Liver (tissue), 8 donors: ENCODE measurements at regions not wholly inside any gene's neighbourhood (a gene's known extent, or its start where the extent isn't known, plus 50 kb on each side); places are given as distances from the start of the nearest gene placed in this dataset.

Source experiments
- DNase-seq: peaks from one replicate; pipeline ENCODE4 v3.0.0-alpha.2; 2017; ENCODE audit warnings: low spot score
- H3K27ac ChIP-seq, 2 donors: one replicate each; pipeline ENCODE4 v1.7.0; 2013; ENCODE audit warnings: inconsistent platforms in 2 of 2, low read length in 2 of 2, control low read depth in 1 of 2, low read depth in 1 of 2, mild to moderate bottlenecking in 1 of 2
- H3K27me3 ChIP-seq, 4 donors: one replicate each; pipeline versions ENCODE4 v1.6.1 to v1.7.0; 2013; ENCODE audit warnings: low read length in 3 of 4, inconsistent platforms in 1 of 4, mild to moderate bottlenecking in 1 of 4, moderate library complexity in 1 of 4; ENCODE audit not compliant: control insufficient read depth in 4 of 4, insufficient read depth in 4 of 4
- H3K36me3 ChIP-seq, 4 donors: one replicate each; pipeline versions ENCODE4 v1.6.1 to v1.7.0; 2013; ENCODE audit warnings: low read length in 3 of 4, mild to moderate bottlenecking in 3 of 4, low read depth in 1 of 4, moderate library complexity in 1 of 4; ENCODE audit not compliant: control insufficient read depth in 4 of 4, insufficient read depth in 3 of 4
- H3K4me1 ChIP-seq, 4 donors: one replicate each; pipeline versions ENCODE4 v1.6.1 to v1.7.0; 2013; ENCODE audit warnings: low read length in 3 of 4, mild to moderate bottlenecking in 3 of 4, moderate library complexity in 1 of 4; ENCODE audit not compliant: control insufficient read depth in 4 of 4, insufficient read depth in 4 of 4
- H3K4me3 ChIP-seq, 3 donors: one replicate each; pipeline versions ENCODE4 v1.6.1 to v1.7.0; 2013; ENCODE audit warnings: low read length in 3 of 3, control low read depth in 1 of 3, low read depth in 1 of 3, mild to moderate bottlenecking in 1 of 3
- H3K9ac ChIP-seq, 2 donors: one replicate each; pipeline ENCODE4 v1.7.0; 2013; ENCODE audit warnings: low read length in 2 of 2, mild to moderate bottlenecking in 2 of 2, moderate library complexity in 2 of 2, control low read depth in 1 of 2, low read depth in 1 of 2
- H3K9me3 ChIP-seq, 4 donors: one replicate each; pipeline versions ENCODE4 v1.6.1 to v1.7.0; 2013; ENCODE audit warnings: low read length in 3 of 4; ENCODE audit not compliant: control insufficient read depth in 4 of 4
- EGR1 ChIP-seq, 2 donors: IDR thresholded peaks; 2 replicates each; pipeline ENCODE4 v1.6.1; 2016 to 2018; ENCODE audit warnings: antibody characterized with exemption in 2 of 2, low read depth in 2 of 2
- FOXA1 ChIP-seq: IDR thresholded peaks from 2 replicates; pipeline ENCODE4 v1.6.1; 2016; ENCODE audit warnings: antibody characterized with exemption
- FOXA2 ChIP-seq: IDR thresholded peaks from 2 replicates; pipeline ENCODE4 v1.6.1; 2016; ENCODE audit warnings: antibody characterized with exemption
- HNF4A ChIP-seq, 2 donors: conservative IDR thresholded peaks; 2 replicates each; pipeline ENCODE4 v1.6.1; 2016; ENCODE audit warnings: antibody characterized with exemption in 2 of 2, mild to moderate bottlenecking in 2 of 2
- HNF4G ChIP-seq: IDR thresholded peaks from 2 replicates; pipeline ENCODE4 v1.6.1; 2016; ENCODE audit warnings: antibody characterized with exemption
- JUND ChIP-seq, 2 donors: IDR thresholded peaks; 2 replicates each; pipeline ENCODE4 v1.6.1; 2016; ENCODE audit warnings: antibody characterized with exemption in 2 of 2
- RAD21 ChIP-seq, 2 donors: IDR thresholded peaks; 2 replicates each; pipeline ENCODE4 v1.6.1; 2016; ENCODE audit warnings: antibody characterized with exemption in 2 of 2, mild to moderate bottlenecking in 2 of 2
- REST ChIP-seq: IDR thresholded peaks from 2 replicates; pipeline ENCODE4 v1.6.1; 2016; ENCODE audit warnings: antibody characterized with exemption, mild to moderate bottlenecking
- SP1 ChIP-seq: IDR thresholded peaks from 2 replicates; pipeline ENCODE4 v1.6.1; 2018; ENCODE audit warnings: antibody characterized with exemption, mild to moderate bottlenecking
- ZBTB33 ChIP-seq: IDR thresholded peaks from 2 replicates; pipeline ENCODE4 v1.6.1; 2016; ENCODE audit warnings: antibody characterized with exemption
- WGBS: extraction: QIAGEN DNeasy Blood & Tissue Kit; methylation state at CpG from one replicate; pipeline ENCODE4 v1.1.7; 2013; 5-methylcytosine and 5-hydroxymethylcytosine counted together
- TF ChIP-seq, protein P1 (sequence below): IDR thresholded peaks from 2 replicates; pipeline ENCODE4 v1.6.1; 2016; ENCODE audit warnings: antibody characterized with exemption
- TF ChIP-seq, protein P2 (sequence below): fragments of 150-350 bp; IDR thresholded peaks from 2 replicates; pipeline ENCODE4 v1.5.1; 2017; ENCODE audit warnings: improper control_type of control experiment, low read depth, low read length; ENCODE audit not compliant: missing input control
- TF ChIP-seq, protein P3 (sequence below): IDR thresholded peaks from 2 replicates; pipeline ENCODE4 v1.6.1; 2016; ENCODE audit warnings: antibody characterized with exemption
- donor health status: healthy.
- donor health status: healthy.
- donor health status: healthy.
- donor health status: healthy.
- donor health status: healthy.

DNA sequence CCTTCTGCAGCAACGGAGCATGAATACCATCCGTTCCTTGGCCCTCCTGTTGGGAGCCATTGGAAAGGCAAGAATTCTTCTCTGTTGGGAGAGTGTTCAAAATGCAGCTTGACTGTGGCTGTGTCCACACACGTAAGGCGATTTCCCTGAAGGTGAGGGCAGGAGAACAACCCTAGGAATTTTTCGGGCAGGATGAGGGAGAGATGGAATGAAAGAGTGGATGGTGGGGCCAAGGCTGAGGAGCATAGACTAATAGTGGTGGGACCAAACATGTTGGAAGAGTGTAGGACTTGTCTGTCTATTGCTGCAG, 924.9 kb downstream of the TBC1D22A start:
- Histone ChIP-seq H3K9me3 (peaks cover 3 to 11% (median 8%) of the 10 kb centered on the region in 4 donors), H3K27me3 (no peaks in the 10 kb centered on the region), H3K9ac (no peak overlapping the region), H3K4me1 (no peaks in the 10 kb centered on the region), H3K4me3 (no peak overlapping the region), H3K36me3 (no peaks in the 10 kb centered on the region), H3K27ac (no peak overlapping the region)
- 61% methylated on average over 5 of the region's 5 CpGs for WGBS
- DNase-seq = no peak
- TF ChIP-seq EGR1 (IDR thresholded peaks at IDR 0.05; ENCODE audit: low read depth in 2 of 2) (no peak), REST (no peak), JUND (IDR thresholded peaks at IDR 0.05) (no peak)
- TF ChIP-seq, protein P1, sequence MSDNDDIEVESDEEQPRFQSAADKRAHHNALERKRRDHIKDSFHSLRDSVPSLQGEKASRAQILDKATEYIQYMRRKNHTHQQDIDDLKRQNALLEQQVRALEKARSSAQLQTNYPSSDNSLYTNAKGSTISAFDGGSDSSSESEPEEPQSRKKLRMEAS = no peak
- TF ChIP-seq, protein P2, sequence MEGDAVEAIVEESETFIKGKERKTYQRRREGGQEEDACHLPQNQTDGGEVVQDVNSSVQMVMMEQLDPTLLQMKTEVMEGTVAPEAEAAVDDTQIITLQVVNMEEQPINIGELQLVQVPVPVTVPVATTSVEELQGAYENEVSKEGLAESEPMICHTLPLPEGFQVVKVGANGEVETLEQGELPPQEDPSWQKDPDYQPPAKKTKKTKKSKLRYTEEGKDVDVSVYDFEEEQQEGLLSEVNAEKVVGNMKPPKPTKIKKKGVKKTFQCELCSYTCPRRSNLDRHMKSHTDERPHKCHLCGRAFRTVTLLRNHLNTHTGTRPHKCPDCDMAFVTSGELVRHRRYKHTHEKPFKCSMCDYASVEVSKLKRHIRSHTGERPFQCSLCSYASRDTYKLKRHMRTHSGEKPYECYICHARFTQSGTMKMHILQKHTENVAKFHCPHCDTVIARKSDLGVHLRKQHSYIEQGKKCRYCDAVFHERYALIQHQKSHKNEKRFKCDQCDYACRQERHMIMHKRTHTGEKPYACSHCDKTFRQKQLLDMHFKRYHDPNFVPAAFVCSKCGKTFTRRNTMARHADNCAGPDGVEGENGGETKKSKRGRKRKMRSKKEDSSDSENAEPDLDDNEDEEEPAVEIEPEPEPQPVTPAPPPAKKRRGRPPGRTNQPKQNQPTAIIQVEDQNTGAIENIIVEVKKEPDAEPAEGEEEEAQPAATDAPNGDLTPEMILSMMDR = no peak
- TF ChIP-seq, protein P3, sequence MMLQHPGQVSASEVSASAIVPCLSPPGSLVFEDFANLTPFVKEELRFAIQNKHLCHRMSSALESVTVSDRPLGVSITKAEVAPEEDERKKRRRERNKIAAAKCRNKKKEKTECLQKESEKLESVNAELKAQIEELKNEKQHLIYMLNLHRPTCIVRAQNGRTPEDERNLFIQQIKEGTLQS = no peak

DNA sequence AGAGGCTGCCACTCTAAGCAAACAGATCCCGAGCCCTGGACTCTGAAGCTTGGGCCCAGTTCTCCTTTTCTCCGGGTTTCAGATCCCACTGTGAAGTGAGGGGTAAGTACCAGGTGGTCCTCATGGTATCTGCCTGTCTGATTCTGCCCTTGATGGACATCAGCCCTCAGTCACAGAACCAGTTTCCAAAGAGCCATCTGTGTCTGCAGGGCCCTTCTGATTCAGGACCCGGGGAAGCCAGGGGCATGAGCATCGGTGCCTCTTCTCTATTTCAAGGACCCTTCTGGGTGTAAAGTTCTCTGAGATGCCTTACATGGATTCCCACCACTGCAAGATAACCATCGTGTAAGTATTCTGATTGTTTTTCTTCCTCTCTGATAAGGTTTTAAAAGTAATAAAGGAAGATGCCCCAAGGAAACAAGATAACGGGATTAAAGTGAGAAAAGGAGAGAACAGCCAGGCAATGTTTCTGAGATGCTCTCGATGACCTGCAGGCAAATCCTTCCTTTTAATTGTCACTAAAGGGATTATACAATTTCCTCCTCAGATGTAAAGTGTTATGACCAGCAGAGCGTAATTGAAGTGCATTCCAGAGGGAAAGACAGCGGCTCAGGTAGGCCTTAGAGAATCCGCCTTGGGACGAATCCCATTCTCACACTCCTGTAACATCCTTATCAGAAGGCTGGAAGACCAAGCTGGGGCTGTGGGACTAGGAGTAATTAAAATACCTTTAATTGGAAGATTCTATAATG, 924.3 kb downstream of the TBC1D22A start:
- Histone ChIP-seq H3K27me3 (peaks cover 0 to 3% (median 0%) of the 10 kb centered on the region in 4 donors), H3K4me3 (no peak overlapping the region), H3K36me3 (no peaks in the 10 kb centered on the region), H3K27ac (no peak overlapping the region), H3K9me3 (peaks cover 3 to 11% (median 8%) of the 10 kb centered on the region in 4 donors), H3K9ac (no peak overlapping the region), H3K4me1 (no peaks in the 10 kb centered on the region)
- WGBS = 57% methylated on average over 11 of the region's 11 CpGs
- DNase-seq = no peak
- no peak for TF ChIP-seq RAD21 (IDR thresholded peaks at IDR 0.05)
- no peak for TF ChIP-seq SP1
- no peak for TF ChIP-seq EGR1 (IDR thresholded peaks at IDR 0.05; ENCODE audit: low read depth in 2 of 2)

- Histone ChIP-seq H3K9ac (no peak overlapping the region), H3K27me3 (peaks cover 0 to 3% (median 0%) of the 10 kb centered on the region in 4 donors), H3K27ac (no peak overlapping the region), H3K4me3 (no peak overlapping the region), H3K4me1 (no peaks in the 10 kb centered on the region), H3K36me3 (no peaks in the 10 kb centered on the region), H3K9me3 (peaks cover 3 to 11% (median 8%) of the 10 kb centered on the region in 4 donors)
- 86% methylated on average over 13 of the region's 13 CpGs for WGBS
- no peak for DNase-seq
- TF ChIP-seq RAD21 (IDR thresholded peaks at IDR 0.05) (no peak), FOXA2 (no peak), REST (no peak), SP1 (no peak), FOXA1 (no peak), HNF4G (no peak), ZBTB33 (no peak), HNF4A (conservative IDR thresholded peaks at IDR 0.05) (no peak)
- TF ChIP-seq, protein P3 = no peak
Measured at GRCh38 chr22:47681411-47682165, 919.1 kb downstream of the TBC1D22A start.
